GM13976 (cell line): ENCODE measurements at regions not wholly inside any gene's neighbourhood (a gene's known extent, or its start where the extent isn't known, plus 50 kb on each side); places are given as distances from the start of the nearest gene placed in this dataset.
"Not testable (repeated sequence)": the region's sequence is repeated elsewhere in the genome, so short reads cannot be mapped to it uniquely, and the experiment has no call there.

Source experiments
- DNase-seq: peaks from one replicate; pipeline ENCODE4 v3.0.0; 2012; ENCODE audit warnings: low spot score
- CTCF ChIP-seq: IDR thresholded peaks from 2 replicates; pipeline ENCODE4 v1.5.1; 2012; ENCODE audit warnings: borderline replicate concordance, mild to moderate bottlenecking; ENCODE audit not compliant: insufficient read depth; ENCODE audit errors: extremely low read depth, missing control alignments, control extremely low read depth
- in situ Hi-C: fragments of 300-500 bp; cut with MboI; formaldehyde crosslinking; loops from one replicate; pipeline ENCODE4 v1.12.0; 2022; ENCODE audit warnings: low sequenced_read_pairs, mixed read lengths, inconsistent platforms; ENCODE audit not compliant: unreplicated experiment

GRCh38 chr11:87455180-87455579 is 417.4 kb downstream of the TMEM135 start:
- TF ChIP-seq CTCF = no peak
- DNase-seq = no peak
- in situ Hi-C loops = no loop called here

- in situ Hi-C loops = no loop called here
- peak; percentile 7 for DNase-seq
- TF ChIP-seq CTCF = no peak
These were observed 416.5 kb downstream of the TMEM135 start for GRCh38 chr11:87454241-87454640.

- no peak for TF ChIP-seq CTCF
- in situ Hi-C loops = no loop called here
- DNase-seq = no peak
These were observed 415.9 kb downstream of the TMEM135 start for GRCh38 chr11:87453531-87454089.

- DNase-seq, in situ Hi-C loops: not testable (repeated sequence)
These were observed 414.3 kb downstream of the TMEM135 start for GRCh38 chr11:87452025-87452424.

GRCh38 chr11:87451395-87451794 is 413.7 kb downstream of the TMEM135 start:
- in situ Hi-C loops = no loop called here

GRCh38 chr11:87447606-87448005 is 409.9 kb downstream of the TMEM135 start:
- no peak for DNase-seq
- in situ Hi-C loops = no loop called here
- TF ChIP-seq CTCF = no peak

More at GRCh38 chr11:87451395-87451794, 413.7 kb downstream of the TMEM135 start:
- no peak for TF ChIP-seq CTCF
- DNase-seq = no peak

GRCh38 chr11:87444993-87445392 is 407.3 kb downstream of the TMEM135 start:
- no peak for DNase-seq
- in situ Hi-C loops = no loop called here
- no peak for TF ChIP-seq CTCF
